IMR-90 (cell line): ENCODE measurements at regions not wholly inside any gene's neighbourhood (a gene's known extent, or its start where the extent isn't known, plus 50 kb on each side); places are given as distances from the start of the nearest gene placed in this dataset.

Source experiments
- ATAC-seq: fragments of 200-7000 bp; cut with Tn5 transposase; 2 replicates; pipeline ENCODE4 v1.9.1; 2020; ENCODE audit warnings: low read depth, mild to moderate bottlenecking, moderate library complexity
- BruUV-seq: library from RNA; stranded (reverse); fragments of 400-500 nt; replicated peaks from 2 replicates; lab custom pipeline; 2021; lab: Mats Ljungman, UMichigan
- CTCF ChIA-PET: fragments of 300-600 bp; formaldehyde crosslinking; extraction: SDS; loops from one replicate; lab custom pipeline; 2021; ENCODE audit warnings: antibody characterized with exemption; lab: Yijun Ruan, JAX
- POLR2A ChIA-PET: fragments of 300-600 bp; sonication (Branson Sonifier 250); formaldehyde crosslinking; loops from one replicate; lab custom pipeline; 2022; ENCODE audit warnings: antibody characterized with exemption; ENCODE audit not compliant: unreplicated experiment; lab: Charles Lee
- DNase-seq: peaks from one replicate; pipeline ENCODE4 v3.0.0; 2013
- H2AFZ ChIP-seq: replicated peaks from 2 replicates; pipeline ENCODE3; 2013; ENCODE audit warnings: low read length, mild to moderate bottlenecking; ENCODE audit not compliant: poor library complexity
- H2AK5ac ChIP-seq: 2 replicates; pipeline ENCODE4 v1.6.1; 2013; ENCODE audit warnings: low read depth, low read length, inconsistent platforms
- H2AK9ac ChIP-seq: replicated peaks from 2 replicates; pipeline ENCODE3; 2013; ENCODE audit warnings: mild to moderate bottlenecking, low read depth, low read length, moderate library complexity; ENCODE audit not compliant: poor library complexity
- H2BK120ac ChIP-seq: 2 replicates; pipeline ENCODE4 v1.6.1; 2013; ENCODE audit warnings: low read depth, low read length, inconsistent platforms
- H2BK15ac ChIP-seq: 3 replicates; pipeline ENCODE4 v1.6.1; 2013; ENCODE audit warnings: low read depth, low read length, inconsistent platforms
- H2BK20ac ChIP-seq: 2 replicates; pipeline ENCODE4 v1.6.1; 2013; ENCODE audit warnings: low read depth, mild to moderate bottlenecking, inconsistent platforms, low read length, moderate library complexity
- H2BK5ac ChIP-seq: 2 replicates; pipeline ENCODE4 v1.6.1; 2013; ENCODE audit warnings: mild to moderate bottlenecking, low read depth, low read length, inconsistent platforms; ENCODE audit not compliant: poor library complexity, severe bottlenecking
- H3K14ac ChIP-seq: replicated peaks from 2 replicates; pipeline ENCODE4 v1.6.1; 2013; ENCODE audit warnings: low read depth, low read length, inconsistent platforms
- H3K18ac ChIP-seq: 2 replicates; pipeline ENCODE4 v1.6.1; 2013; ENCODE audit warnings: low read depth, low read length, control low read depth
- H3K23ac ChIP-seq: 2 replicates; pipeline ENCODE4 v1.6.1; 2013; ENCODE audit warnings: low read depth, low read length, inconsistent platforms
- H3K27ac ChIP-seq: 2 replicates; pipeline ENCODE4 v1.5.1; 2013; ENCODE audit warnings: mild to moderate bottlenecking, control low read depth, low read length; ENCODE audit not compliant: insufficient read depth
- H3K27me3 ChIP-seq: 2 replicates; pipeline ENCODE4 v1.6.1; 2013; ENCODE audit warnings: low read length; ENCODE audit not compliant: control insufficient read depth, insufficient read depth
- H3K36me3 ChIP-seq: 2 replicates; pipeline ENCODE4 v1.6.1; 2013; ENCODE audit warnings: low read length, mixed read lengths; ENCODE audit not compliant: control insufficient read depth, insufficient read depth
- H3K4ac ChIP-seq: 2 replicates; pipeline ENCODE4 v1.6.1; 2013; ENCODE audit warnings: low read depth, low read length, inconsistent platforms
- H3K4me1 ChIP-seq: 2 replicates; pipeline ENCODE4 v1.6.1; 2013; ENCODE audit warnings: low read length, mixed read lengths; ENCODE audit not compliant: control insufficient read depth, insufficient read depth
- H3K4me2 ChIP-seq: 2 replicates; pipeline ENCODE4 v1.6.1; 2013; ENCODE audit warnings: low read depth, mild to moderate bottlenecking, control low read depth, low read length, moderate library complexity
- H3K4me3 ChIP-seq: 2 replicates; pipeline ENCODE4 v1.5.1; 2013; ENCODE audit warnings: low read depth, mild to moderate bottlenecking, control low read depth, low read length, moderate library complexity; ENCODE audit not compliant: insufficient read depth
- H3K56ac ChIP-seq: 2 replicates; pipeline ENCODE4 v1.6.1; 2013; ENCODE audit warnings: low read length, inconsistent platforms; ENCODE audit not compliant: insufficient read depth; ENCODE audit errors: extremely low read depth
- H3K79me1 ChIP-seq, 2 experiments: 2 replicates each; pipeline ENCODE4 v1.6.1; 2013; ENCODE audit warnings: low read length in 2 of 2, inconsistent platforms in 1 of 2, low read depth in 1 of 2
- H3K9ac ChIP-seq: 2 replicates; pipeline ENCODE4 v1.6.1; 2013; ENCODE audit warnings: low read depth, low read length, control low read depth
- H3K9me1 ChIP-seq: 2 replicates; pipeline ENCODE4 v1.6.1; 2013; ENCODE audit warnings: low read length, inconsistent platforms; ENCODE audit not compliant: insufficient read depth
- H3K9me3 ChIP-seq: 2 replicates; pipeline ENCODE4 v1.6.1; 2013; ENCODE audit warnings: low read length; ENCODE audit not compliant: control insufficient read depth, insufficient read depth
- H4K20me1 ChIP-seq: 2 replicates; pipeline ENCODE4 v1.6.1; 2013; ENCODE audit warnings: low read length, inconsistent platforms; ENCODE audit not compliant: insufficient read depth
- H4K5ac ChIP-seq: 2 replicates; pipeline ENCODE4 v1.6.1; 2013; ENCODE audit warnings: mild to moderate bottlenecking, low read depth, low read length, control low read depth
- H4K8ac ChIP-seq, 2 experiments: 2 replicates each; pipeline ENCODE4 v1.6.1; 2013; ENCODE audit warnings: low read depth in 2 of 2, low read length in 2 of 2, control low read depth in 1 of 2, inconsistent platforms in 1 of 2
- H4K91ac ChIP-seq: 2 replicates; pipeline ENCODE4 v1.6.1; 2013; ENCODE audit warnings: low read depth, low read length, inconsistent platforms; ENCODE audit not compliant: insufficient read depth
- BHLHE40 ChIP-seq: fragments of 150-350 bp; IDR thresholded peaks from 2 replicates; pipeline ENCODE4 v1.6.1; 2016; ENCODE audit warnings: mild to moderate bottlenecking, low read depth, low read length
- CHD1 ChIP-seq: IDR thresholded peaks from 2 replicates; pipeline ENCODE4 v1.6.1; 2012; ENCODE audit warnings: low read depth, low read length, improper control_type of control experiment
- FOS ChIP-seq: fragments of 150-350 bp; IDR thresholded peaks from 2 replicates; pipeline ENCODE4 v1.6.1; 2016; ENCODE audit warnings: low read depth, low read length
- MAFK ChIP-seq: IDR thresholded peaks from 2 replicates; pipeline ENCODE4 v1.6.1; 2012; ENCODE audit warnings: low read depth, low read length, improper control_type of control experiment
- MAZ ChIP-seq: IDR thresholded peaks from 2 replicates; pipeline ENCODE4 v1.6.1; 2012; ENCODE audit warnings: low read depth, mild to moderate bottlenecking, low read length, improper control_type of control experiment, moderate library complexity, borderline replicate concordance
- MXI1 ChIP-seq: IDR thresholded peaks from 2 replicates; pipeline ENCODE4 v1.6.1; 2012; ENCODE audit warnings: low read depth, mild to moderate bottlenecking, low read length, moderate library complexity, borderline replicate concordance
- NFE2L2 ChIP-seq: fragments of 150-350 bp; IDR thresholded peaks from 2 replicates; pipeline ENCODE4 v1.6.1; 2016; ENCODE audit warnings: low read depth, mild to moderate bottlenecking, low read length
- RAD21 ChIP-seq: IDR thresholded peaks from 2 replicates; pipeline ENCODE4 v1.6.1; 2012; ENCODE audit warnings: low read length, improper control_type of control experiment
- RCOR1 ChIP-seq: IDR thresholded peaks from 2 replicates; pipeline ENCODE4 v1.6.1; 2012; ENCODE audit warnings: mild to moderate bottlenecking, low read length, improper control_type of control experiment; ENCODE audit not compliant: insufficient replicate concordance
- RFX5 ChIP-seq: IDR thresholded peaks from 2 replicates; pipeline ENCODE4 v1.8.0; 2012; ENCODE audit warnings: low read depth, mild to moderate bottlenecking, low read length, moderate library complexity
- SMC3 ChIP-seq: fragments of 150-350 bp; IDR thresholded peaks from 2 replicates; pipeline ENCODE4 v1.6.1; 2016; ENCODE audit warnings: low read depth, mild to moderate bottlenecking, antibody characterized with exemption, low read length, moderate library complexity
- WGBS, 2 experiments: methylation state at CpG; one replicate each; pipeline versions ENCODE4 v1.1.5 to v1.1.7; 2013; ENCODE audit warnings: missing lambda C conversion rate in 2 of 2; ENCODE audit not compliant: insufficient read length in 1 of 2; ENCODE audit errors: extremely low coverage in 2 of 2; 5-methylcytosine and 5-hydroxymethylcytosine counted together
- dilution Hi-C: fragments of 300-500 bp; cut with HindIII; formaldehyde crosslinking; loops from one replicate; pipeline ENCODE4 v1.14.3; 2018; ENCODE audit warnings: low sequenced_read_pairs; ENCODE audit not compliant: unreplicated experiment
- in situ Hi-C: fragments of 300-500 bp; cut with MboI; formaldehyde crosslinking; loops from 3 replicates; pipeline ENCODE4 v1.14.3; 2019; ENCODE audit warnings: low sequenced_read_pairs, inconsistent platforms, mixed read lengths
- intact Hi-C: fragments of 100-400 bp; cut with micrococcal nuclease; formaldehyde crosslinking; loops from 2 replicates; pipeline ENCODE4 v1.10.0; 2022
- TF ChIP-seq, protein P1 (sequence below): fragments of 150-350 bp; IDR thresholded peaks from 2 replicates; pipeline ENCODE4 v1.6.1; 2017; ENCODE audit warnings: mild to moderate bottlenecking, antibody characterized with exemption, low read length, low read depth
- TF ChIP-seq, protein P2 (sequence below): conservative IDR thresholded peaks from 2 replicates; pipeline ENCODE4 v1.5.1; 2012; ENCODE audit warnings: mild to moderate bottlenecking, low read depth, low read length, improper control_type of control experiment
- TF ChIP-seq, protein P3 (sequence below): fragments of 150-350 bp; IDR thresholded peaks from 2 replicates; pipeline ENCODE4 v1.6.1; 2016; ENCODE audit warnings: low read depth, mild to moderate bottlenecking, low read length, moderate library complexity, borderline replicate concordance

DNA sequence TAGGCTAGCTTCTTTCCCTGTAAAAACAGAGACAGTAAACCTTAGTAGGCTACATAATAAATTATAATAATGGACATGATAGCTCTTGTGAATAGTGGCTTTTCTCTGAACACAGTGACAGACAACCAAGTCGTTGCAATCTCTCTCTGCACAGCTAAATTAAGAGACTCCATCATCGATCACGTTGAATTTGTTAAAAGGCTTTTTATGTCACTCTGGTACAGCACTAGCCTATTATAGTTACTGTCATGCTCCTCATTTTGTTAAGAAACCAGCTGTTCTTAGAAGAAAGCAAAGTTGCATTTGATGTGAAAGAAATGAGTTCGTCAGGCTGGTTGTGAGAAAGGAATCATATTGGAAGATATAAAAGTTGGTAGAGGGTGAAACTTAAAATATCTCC, 50.3 kb upstream of the ARHGAP28 start:
- no peaks in the 10 kb centered on the region for H3K9me1 ChIP-seq
- no peak overlapping the region for H2BK20ac ChIP-seq
- H2BK120ac ChIP-seq: no peak overlapping the region
- no peak overlapping the region for H3K56ac ChIP-seq
- ChIA-PET POLR2A (no interaction called here), CTCF (no interaction called here)
- H2AK9ac ChIP-seq: no peak overlapping the region
- H2AK5ac ChIP-seq: no peak overlapping the region
- H3K4me2 ChIP-seq: no peak overlapping the region
- BruUV-seq: no TSS peak
- no peak overlapping the region for H4K5ac ChIP-seq
- no peak overlapping the region for H2AFZ ChIP-seq
- dilution Hi-C loops: no loop called here
- H3K79me1 ChIP-seq: no peaks in the 10 kb centered on the region
- TF ChIP-seq, protein P1, sequence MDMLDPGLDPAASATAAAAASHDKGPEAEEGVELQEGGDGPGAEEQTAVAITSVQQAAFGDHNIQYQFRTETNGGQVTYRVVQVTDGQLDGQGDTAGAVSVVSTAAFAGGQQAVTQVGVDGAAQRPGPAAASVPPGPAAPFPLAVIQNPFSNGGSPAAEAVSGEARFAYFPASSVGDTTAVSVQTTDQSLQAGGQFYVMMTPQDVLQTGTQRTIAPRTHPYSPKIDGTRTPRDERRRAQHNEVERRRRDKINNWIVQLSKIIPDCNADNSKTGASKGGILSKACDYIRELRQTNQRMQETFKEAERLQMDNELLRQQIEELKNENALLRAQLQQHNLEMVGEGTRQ: no peak
- TF ChIP-seq RAD21 (no peak), BHLHE40 (no peak), CHD1 (no peak), MAFK (no peak), FOS (no peak), RFX5 (no peak), RCOR1 (no peak), MAZ (no peak), MXI1 (no peak), SMC3 (no peak), NFE2L2 (no peak)
- TF ChIP-seq, protein P2, sequence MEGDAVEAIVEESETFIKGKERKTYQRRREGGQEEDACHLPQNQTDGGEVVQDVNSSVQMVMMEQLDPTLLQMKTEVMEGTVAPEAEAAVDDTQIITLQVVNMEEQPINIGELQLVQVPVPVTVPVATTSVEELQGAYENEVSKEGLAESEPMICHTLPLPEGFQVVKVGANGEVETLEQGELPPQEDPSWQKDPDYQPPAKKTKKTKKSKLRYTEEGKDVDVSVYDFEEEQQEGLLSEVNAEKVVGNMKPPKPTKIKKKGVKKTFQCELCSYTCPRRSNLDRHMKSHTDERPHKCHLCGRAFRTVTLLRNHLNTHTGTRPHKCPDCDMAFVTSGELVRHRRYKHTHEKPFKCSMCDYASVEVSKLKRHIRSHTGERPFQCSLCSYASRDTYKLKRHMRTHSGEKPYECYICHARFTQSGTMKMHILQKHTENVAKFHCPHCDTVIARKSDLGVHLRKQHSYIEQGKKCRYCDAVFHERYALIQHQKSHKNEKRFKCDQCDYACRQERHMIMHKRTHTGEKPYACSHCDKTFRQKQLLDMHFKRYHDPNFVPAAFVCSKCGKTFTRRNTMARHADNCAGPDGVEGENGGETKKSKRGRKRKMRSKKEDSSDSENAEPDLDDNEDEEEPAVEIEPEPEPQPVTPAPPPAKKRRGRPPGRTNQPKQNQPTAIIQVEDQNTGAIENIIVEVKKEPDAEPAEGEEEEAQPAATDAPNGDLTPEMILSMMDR: no peak
- TF ChIP-seq, protein P3, sequence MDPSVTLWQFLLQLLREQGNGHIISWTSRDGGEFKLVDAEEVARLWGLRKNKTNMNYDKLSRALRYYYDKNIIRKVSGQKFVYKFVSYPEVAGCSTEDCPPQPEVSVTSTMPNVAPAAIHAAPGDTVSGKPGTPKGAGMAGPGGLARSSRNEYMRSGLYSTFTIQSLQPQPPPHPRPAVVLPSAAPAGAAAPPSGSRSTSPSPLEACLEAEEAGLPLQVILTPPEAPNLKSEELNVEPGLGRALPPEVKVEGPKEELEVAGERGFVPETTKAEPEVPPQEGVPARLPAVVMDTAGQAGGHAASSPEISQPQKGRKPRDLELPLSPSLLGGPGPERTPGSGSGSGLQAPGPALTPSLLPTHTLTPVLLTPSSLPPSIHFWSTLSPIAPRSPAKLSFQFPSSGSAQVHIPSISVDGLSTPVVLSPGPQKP: no peak
- H4K8ac ChIP-seq: no peak overlapping the region
- H2BK5ac ChIP-seq: no peak overlapping the region
- no peak overlapping the region for H3K27ac ChIP-seq
- no peak overlapping the region for H3K18ac ChIP-seq
- no peak overlapping the region for H3K14ac ChIP-seq
- no CpG with 5 or more reads among the region's 4 CpGs for WGBS, 2 experiments
- H3K27me3 ChIP-seq: no peaks in the 10 kb centered on the region
- no peak overlapping the region for H3K9ac ChIP-seq
- no peak overlapping the region for H3K4ac ChIP-seq
- ATAC-seq (no peak), DNase-seq (no peak)
- H3K9me3 ChIP-seq: no peaks in the 10 kb centered on the region
- no peak overlapping the region for H3K4me3 ChIP-seq
- intact Hi-C loops: loop anchor here (1.0 kb wide), 1 partner anchor 49 kb away; no protein-coding TSS in a partner anchor
- peaks cover 1% of the 10 kb centered on the region; the same call in 1 of the 2 replicates for H3K4me1 ChIP-seq
- H4K91ac ChIP-seq: no peak overlapping the region
- no peaks in the 10 kb centered on the region for H3K36me3 ChIP-seq
- no peak overlapping the region for H3K23ac ChIP-seq
- H4K20me1 ChIP-seq: no peaks in the 10 kb centered on the region
- no peak overlapping the region for H2BK15ac ChIP-seq
- in situ Hi-C loops: no loop called here
